Nephron progenitor cell (in vitro differentiated cells): ENCODE measurements at regions not wholly inside any gene's neighbourhood (a gene's known extent, or its start where the extent isn't known, plus 50 kb on each side); places are given as distances from the start of the nearest gene placed in this dataset.

ENCODE experiments used
- DNase-seq: peaks from one replicate; pipeline ENCODE4 v3.0.0; 2021
- H3K27ac Mint-ChIP-seq: 2 replicates; pipeline ENCODE4 v1.8.0; 2021; ENCODE audit warnings: mild to moderate bottlenecking, moderate library complexity, mixed read lengths
- H3K27me3 Mint-ChIP-seq: 2 replicates; pipeline ENCODE4 v1.8.0; 2021; ENCODE audit warnings: mild to moderate bottlenecking, low read depth, mixed read lengths; ENCODE audit not compliant: poor library complexity
- H3K36me3 Mint-ChIP-seq: 2 replicates; pipeline ENCODE4 v1.8.0; 2021; ENCODE audit warnings: low read depth, mixed read lengths
- H3K4me1 Mint-ChIP-seq: 2 replicates; pipeline ENCODE4 v1.8.0; 2021; ENCODE audit warnings: mixed read lengths
- H3K4me3 Mint-ChIP-seq: 2 replicates; pipeline ENCODE4 v1.8.0; 2021; ENCODE audit warnings: mild to moderate bottlenecking, moderate library complexity, mixed read lengths
- H3K9me3 Mint-ChIP-seq: 2 replicates; pipeline ENCODE4 v1.8.0; 2021; ENCODE audit warnings: mild to moderate bottlenecking, moderate library complexity, mixed read lengths
- CTCF ChIP-seq: fragments of 200-600 bp; sonication (generic); IDR thresholded peaks from 2 replicates; pipeline ENCODE4 v1.5.0; 2021; ENCODE audit warnings: antibody characterized with exemption

DNA sequence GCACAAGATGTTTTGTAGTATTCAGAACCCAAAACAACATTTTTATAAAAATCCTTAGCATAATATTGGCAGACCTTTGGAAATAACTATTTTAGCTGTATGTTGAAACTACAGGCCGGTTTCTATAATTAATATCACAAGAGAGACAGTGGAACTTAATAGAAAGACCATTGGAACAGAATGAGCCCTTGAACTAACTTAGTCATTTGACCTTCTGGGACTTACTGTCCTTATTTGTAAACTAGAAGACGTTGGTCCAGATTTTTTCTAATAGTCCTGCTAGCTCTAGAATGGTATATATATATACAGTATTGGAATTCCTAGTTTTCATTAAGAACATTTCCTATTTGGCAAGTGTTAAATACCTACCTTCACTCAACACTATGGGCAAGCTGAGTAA lies 69.5 kb upstream of the ALDH1A1 start:
- H3K9me3 Mint-ChIP-seq: peaks cover 20% of the 10 kb centered on the region
- no peaks in the 10 kb centered on the region for H3K27me3 Mint-ChIP-seq
- no peak for DNase-seq
- H3K4me1 Mint-ChIP-seq: no peaks in the 10 kb centered on the region
- no peaks in the 10 kb centered on the region for H3K36me3 Mint-ChIP-seq
- H3K4me3 Mint-ChIP-seq: no peak overlapping the region
- H3K27ac Mint-ChIP-seq: no peak overlapping the region
- no peak for TF ChIP-seq CTCF

GRCh38 chr9:73020877-73021276 lies 68.0 kb upstream of the ALDH1A1 start:
- no peak for DNase-seq
- Mint-ChIP-seq H3K27ac (no peak overlapping the region), H3K9me3 (peaks cover 27% of the 10 kb centered on the region), H3K36me3 (no peaks in the 10 kb centered on the region), H3K4me1 (no peaks in the 10 kb centered on the region), H3K27me3 (no peaks in the 10 kb centered on the region), H3K4me3 (no peak overlapping the region)
- no peak for TF ChIP-seq CTCF

DNA sequence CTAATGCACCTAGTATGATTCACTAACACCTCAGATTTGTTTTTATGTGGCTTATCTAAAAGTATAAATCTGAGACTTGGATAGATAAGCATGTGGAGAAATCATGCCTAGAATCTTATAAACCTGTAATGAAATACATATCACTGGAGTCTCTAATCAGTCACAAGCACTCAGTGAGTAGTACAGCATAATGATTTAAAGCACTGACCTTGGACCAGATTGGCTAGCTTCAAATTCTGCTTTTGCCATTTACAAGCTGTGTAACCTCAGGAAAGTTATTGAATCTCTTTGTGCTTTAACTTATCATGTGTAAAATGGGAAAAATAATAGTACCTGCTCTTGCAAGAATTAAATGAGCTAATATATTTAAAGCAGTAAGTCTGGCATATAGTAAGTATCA lies 61.2 kb upstream of the ALDH1A1 start:
- no peak for DNase-seq
- no peak for TF ChIP-seq CTCF
- Mint-ChIP-seq H3K4me1 (no peaks in the 10 kb centered on the region), H3K27ac (no peak overlapping the region), H3K4me3 (no peak overlapping the region), H3K27me3 (no peaks in the 10 kb centered on the region), H3K9me3 (peaks cover 24% of the 10 kb centered on the region), H3K36me3 (no peaks in the 10 kb centered on the region)

DNA sequence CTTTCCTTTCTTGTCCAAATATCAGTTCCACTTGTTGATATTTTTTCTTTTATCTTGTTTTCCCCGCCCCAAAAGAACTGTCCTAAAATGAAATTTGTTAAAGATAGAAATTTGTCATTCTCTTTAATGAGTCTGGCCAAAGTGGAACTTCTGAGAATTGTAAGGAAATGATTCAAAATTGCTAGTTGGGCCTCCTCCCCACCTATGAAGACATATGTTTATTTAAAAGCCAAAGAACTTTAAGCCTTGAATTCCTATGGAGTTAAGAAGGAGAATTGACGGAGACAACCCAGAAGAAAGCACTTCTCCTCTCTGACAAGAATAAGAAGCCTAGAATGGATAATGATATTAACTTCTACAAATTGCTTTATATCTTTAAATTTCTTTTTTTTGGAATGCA lies 59.1 kb upstream of the ALDH1A1 start:
- Mint-ChIP-seq H3K36me3 (no peaks in the 10 kb centered on the region), H3K9me3 (peaks cover 4% of the 10 kb centered on the region), H3K4me3 (no peak overlapping the region), H3K4me1 (no peaks in the 10 kb centered on the region), H3K27ac (no peak overlapping the region), H3K27me3 (no peaks in the 10 kb centered on the region)
- no peak for DNase-seq
- TF ChIP-seq CTCF: no peak

DNA sequence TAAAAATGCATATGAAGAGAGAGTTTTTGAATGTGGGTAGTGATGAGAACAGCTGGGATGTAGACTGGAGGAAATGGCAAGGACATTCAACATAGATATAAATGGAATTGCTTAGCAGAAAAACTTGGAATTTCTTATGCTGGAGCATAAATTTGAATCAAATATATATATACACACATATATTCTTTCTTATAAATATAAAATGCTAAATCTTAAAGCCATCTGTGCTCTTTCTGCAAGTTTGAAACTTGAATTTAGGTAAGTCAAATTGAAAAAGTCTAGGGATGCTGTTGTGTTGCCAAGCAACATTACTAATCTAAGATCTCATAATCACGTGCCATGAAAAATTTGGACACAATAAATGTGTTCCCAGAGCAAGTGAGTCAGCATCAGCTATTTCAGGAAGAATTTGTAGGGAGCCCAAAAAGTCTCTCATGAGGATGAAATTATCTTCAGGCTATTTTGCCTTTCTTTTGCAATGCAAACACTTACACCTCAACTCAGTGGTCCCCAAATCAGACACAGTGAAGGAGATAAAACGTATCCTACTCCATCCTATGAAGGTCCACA lies 58.4 kb upstream of the ALDH1A1 start:
- Mint-ChIP-seq H3K36me3 (no peaks in the 10 kb centered on the region), H3K9me3 (no peaks in the 10 kb centered on the region), H3K4me1 (no peaks in the 10 kb centered on the region), H3K27ac (peak overlapping the region; percentile 30), H3K27me3 (no peaks in the 10 kb centered on the region), H3K4me3 (no peak overlapping the region)
- no peak for DNase-seq
- TF ChIP-seq CTCF: no peak

GRCh38 chr9:73009649-73010288 lies 56.9 kb upstream of the ALDH1A1 start:
- TF ChIP-seq CTCF: no peak
- Mint-ChIP-seq H3K4me1 (no peaks in the 10 kb centered on the region), H3K4me3 (no peak overlapping the region), H3K36me3 (no peaks in the 10 kb centered on the region), H3K27ac (no peak overlapping the region), H3K9me3 (no peaks in the 10 kb centered on the region), H3K27me3 (no peaks in the 10 kb centered on the region)
- no peak for DNase-seq
